ENCODE measurements at regions not wholly inside any gene's neighbourhood (a gene's known extent, or its start where the extent isn't known, plus 50 kb on each side); places are given as distances from the start of the nearest gene placed in this dataset.
"Not testable (repeated sequence)": the region's sequence is repeated elsewhere in the genome, so short reads cannot be mapped to it uniquely, and the experiment has no call there.

DNA sequence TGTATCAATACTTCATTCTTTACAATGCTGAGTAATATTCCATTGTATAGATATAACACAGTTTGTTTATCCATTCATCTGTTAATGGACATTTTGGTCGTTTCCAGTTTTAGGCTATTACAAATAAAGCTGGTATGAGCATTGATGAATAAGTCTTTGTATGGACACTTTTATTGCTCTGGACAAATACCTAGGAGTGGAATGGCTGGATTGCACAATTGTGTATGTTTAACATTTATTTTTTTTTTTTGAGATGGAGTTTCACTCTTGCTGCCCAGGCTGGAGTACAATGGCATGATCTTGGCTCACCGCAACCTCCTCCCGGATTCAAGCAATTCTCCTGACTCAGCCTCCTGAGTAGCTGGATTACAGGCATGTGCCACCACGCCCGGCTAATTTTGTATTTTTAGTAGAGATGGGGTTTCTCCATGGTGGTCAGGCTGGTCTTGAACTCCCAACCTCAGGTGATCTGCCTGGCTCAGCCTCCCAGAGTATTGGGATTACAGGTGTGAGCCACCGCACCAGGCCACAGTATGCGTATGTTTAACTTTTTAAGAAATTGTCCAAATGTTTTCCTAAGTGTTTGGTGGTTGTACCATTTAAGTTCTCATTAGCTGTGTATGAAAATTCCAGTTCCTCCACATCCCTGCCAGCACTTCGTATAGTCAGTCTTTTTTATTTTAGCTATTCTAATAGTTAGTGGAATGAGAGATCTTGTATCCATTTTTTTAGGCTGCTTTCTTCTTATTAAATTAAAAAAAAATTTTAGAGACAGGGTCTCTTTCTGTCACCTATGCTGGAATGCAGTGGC, 194.9 kb upstream of the HAAO start:
- no peak for DNase-seq

GRCh38 chr2:42984617-42985016, 192.2 kb upstream of the HAAO start:
- DNase-seq: no peak

DNA sequence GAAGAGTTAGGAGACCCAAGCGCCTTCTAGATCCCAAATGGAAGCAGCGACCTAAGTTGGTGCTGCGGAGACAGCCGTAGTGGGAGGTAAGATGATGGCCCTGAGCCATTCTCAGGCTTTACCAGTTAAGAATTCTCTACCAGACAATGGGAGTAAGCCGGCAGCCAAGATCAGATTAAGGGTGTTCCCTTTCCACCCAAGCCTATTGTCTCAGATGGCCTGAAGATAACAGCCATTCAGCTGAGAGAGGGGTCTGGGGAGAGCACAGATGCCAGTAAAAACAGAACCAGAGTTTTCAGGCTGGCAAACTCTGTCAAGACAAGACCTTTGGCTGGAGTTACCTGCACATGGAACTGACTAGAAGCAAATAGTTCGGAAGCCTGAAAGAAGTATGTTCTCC, 191.7 kb upstream of the HAAO start:
- DNase-seq: no peak

DNA sequence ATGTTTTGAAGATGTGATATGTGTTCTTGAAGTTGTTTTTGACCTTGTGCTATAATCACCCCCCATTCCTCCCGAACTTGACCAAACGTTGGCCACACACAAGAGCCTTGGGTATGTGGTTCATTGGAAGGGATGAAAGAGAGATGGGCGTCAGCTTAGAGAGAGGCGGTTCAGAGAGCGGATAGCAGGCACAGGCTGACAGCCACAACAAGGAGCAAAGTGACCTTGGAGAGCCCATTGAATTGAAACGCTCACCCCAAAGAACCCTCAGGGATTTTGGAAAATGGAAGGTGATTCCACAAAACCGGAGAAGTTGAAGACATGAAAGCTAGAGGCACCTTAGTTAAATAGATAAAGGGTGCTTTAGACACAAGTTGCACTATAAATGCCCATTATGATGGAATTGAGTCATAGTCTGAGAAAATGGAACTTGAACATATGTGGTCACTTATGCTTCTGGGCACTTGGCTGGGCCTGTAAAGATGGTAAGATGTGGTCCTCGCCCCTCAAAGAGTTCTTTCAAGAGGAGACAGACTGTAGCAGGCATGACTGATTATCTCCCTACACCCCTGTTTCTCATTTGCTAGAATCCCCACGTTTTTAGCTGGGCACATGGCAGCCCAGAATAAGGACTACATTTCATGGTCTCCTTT, 188.5 kb upstream of the HAAO start:
- DNase-seq: no peak

GRCh38 chr2:42979870-42980763, 187.7 kb upstream of the HAAO start:
- no peak for DNase-seq

DNA sequence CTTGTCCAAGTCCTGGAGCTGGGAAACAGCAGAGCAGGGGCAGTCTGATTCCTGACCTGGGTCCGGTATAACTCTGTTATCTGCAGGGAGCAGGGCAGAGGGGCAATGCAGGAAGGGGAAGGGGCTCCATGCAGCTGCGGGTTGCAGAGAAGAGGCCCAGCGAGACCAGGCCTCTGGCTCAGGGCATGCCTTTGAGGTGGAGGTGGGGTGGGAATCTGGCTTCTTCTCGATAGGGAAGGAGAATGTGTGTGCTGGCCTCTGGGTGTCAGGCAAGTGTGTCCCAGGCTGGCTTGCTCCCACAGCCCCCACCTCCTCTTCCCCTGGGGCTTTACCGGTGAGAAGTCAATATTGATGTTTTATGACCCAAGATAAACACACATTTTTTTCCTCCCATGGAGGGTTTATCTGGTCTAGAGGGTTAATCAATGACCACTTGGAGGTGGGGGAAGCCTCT, 187.1 kb upstream of the HAAO start:
- DNase-seq: no peak

- DNase-seq: no peak
Measured at GRCh38 chr2:42978887-42979415, 186.6 kb upstream of the HAAO start.

DNA sequence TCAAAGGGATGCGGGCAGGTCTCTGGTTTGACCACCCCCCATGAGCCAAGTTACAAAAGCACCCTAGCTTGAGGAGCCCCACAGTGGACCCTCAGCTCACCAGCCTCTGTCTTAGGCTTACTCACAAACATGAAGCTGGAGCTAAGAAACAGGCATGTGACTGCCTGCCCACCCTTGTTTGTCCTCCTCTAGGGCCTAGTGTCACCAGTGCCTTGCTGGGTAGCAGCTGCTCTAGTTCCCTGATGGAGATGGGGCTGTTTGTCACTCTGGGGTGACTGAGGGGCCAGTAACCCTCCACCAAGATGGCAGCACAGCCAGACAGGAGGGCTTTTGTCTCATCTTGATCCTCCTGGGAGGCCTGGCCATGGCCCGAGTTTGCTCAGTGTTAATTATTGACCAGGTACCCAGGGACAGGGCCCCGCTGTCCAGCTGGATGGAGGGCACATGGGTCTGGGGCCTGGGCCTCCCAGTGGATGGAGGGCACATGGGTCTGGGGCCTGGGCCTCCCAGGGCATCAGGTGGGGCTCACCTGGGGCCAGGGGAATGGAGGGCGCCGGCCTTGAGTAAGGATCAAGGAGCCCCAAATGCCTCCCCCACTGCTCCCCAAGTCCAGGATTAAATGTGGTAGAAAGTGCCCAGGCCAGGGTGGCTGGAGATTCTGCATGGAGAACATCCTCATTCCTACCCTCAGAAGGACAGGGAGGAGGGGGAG, 185.9 kb upstream of the HAAO start:
- DNase-seq: no peak

GRCh38 chr2:42977270-42978174, 185.1 kb upstream of the HAAO start:
- DNase-seq: no peak

DNA sequence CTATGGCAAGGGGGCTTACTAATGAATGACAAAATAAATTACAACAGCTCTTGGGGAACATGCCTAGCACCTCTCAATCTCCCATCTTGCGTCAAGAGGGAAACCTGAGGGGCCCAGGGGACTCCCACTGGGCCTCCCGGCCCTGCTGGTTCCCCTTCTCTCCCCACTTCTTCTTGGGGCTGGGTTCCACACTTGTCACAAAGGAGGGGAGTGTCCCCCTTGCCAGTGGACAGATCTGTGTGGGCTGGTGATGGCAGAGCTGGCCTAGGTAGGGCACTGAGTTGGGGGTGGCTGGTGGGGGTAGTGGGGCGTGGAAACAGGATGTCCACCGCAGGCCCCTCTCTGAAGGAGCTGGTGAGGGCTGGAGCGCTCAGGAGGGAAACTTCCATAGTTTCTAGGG, 184.0 kb upstream of the HAAO start:
- no peak for DNase-seq

- peak; percentile 55 for DNase-seq
Measured at GRCh38 chr2:42974721-42975717, 182.6 kb upstream of the HAAO start.

DNA sequence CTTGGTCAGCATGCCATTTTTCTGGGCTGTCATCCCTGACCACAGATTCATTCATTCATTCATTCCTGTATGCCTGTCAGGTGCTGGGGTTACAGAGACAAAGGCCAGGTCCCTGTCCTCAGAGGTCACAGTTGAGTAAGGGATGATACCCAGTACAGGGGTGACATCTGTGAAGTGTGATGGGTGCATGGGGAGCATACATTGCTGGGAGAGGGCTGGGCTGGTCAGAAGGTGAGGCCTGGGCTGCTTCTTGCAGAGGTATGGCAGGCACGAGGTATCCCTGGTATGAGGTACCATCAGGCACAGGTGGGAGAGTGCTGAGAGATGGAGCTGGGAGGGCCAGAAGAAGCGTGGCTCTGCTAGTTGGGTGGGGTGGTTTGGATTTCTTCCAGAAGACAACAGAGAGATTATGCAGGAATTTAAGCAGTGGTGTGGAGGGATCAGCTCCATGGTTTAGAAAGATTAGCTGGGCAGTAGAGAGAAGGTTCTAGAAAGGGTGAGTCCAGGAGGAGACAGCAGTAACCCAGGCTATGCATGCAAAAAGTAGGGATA, 181.9 kb upstream of the HAAO start:
- no peak for DNase-seq

DNA sequence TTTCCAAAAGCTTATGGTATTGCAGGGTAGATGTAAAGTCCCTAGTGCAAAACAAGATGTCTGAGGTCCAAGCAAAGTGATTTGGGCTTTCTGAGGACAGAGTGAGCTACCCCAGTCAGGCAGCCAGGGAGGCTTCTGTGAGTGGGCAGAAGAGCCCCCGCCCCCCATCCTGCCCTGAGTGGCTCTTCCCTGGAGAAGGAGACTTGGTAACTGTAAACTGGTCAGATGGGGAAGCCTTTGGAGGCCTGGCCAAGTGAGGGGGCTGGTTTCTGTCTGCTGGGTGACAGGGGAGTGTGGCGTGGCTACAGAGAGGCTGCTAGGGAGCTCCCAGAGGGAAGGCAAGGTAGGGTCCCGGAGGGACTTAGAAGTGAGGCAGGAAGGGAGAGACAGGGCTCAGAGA, 181.3 kb upstream of the HAAO start:
- no peak for DNase-seq

DNA sequence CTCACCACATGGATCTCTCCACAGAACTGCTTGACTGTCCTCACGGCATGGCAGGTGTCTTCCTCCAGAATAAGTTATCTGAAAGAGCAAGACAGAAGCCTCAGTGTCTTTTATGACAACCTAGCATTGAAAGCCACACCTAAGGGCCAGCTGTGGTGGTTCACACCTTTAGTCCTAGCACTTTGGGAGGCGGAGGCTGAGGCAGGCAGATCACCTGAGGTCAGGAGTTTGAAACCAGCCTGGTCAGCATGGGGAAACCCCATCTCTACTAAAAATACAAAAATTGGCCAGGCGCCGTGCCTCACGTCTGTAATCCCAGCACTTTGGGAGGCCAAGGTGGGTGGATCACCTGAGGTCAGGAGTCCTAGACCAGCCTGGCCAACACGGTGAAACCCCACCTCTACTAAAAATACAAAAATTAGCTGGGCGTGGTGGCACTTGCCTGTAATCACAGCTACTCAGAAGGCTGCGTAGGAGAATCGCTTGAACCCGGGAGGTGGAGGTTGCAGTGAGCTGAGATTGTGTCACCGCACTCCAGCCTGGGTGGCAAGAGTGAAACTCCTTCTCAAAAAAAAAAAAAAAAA, 180.6 kb upstream of the HAAO start:
- DNase-seq: not testable (repeated sequence)

GRCh38 chr2:42971947-42972736, 179.8 kb upstream of the HAAO start:
- DNase-seq: no peak

- DNase-seq: no peak
Measured at GRCh38 chr2:42971381-42971780, 179.0 kb upstream of the HAAO start.

DNA sequence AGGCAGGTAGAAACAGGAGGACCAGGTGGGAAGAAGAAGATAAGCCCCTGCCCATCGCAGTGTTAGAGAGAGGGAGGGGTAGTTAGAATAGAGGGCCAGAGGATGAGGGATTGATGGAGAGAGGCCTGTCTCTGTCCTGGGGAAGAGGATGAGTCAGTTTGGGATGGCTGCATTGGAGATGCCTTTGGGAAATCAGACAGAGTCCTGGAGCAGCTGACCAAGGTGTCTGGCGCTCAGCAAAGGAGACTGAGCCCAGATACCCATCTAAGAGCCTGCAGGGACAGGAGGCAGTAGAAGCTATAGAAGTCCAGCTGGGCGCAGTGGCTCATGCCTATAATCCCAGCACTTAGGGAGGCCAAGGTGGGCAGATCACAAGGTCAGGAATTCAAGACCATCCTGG, 177.8 kb upstream of the HAAO start:
- DNase-seq: no peak

Data from activated gamma-delta T cell treated with Interleukin-2 at 50 U/mL for 16 hours (primary cell).